ENCODE measurements at regions not wholly inside any gene's neighbourhood (a gene's known extent, or its start where the extent isn't known, plus 50 kb on each side); places are given as distances from the start of the nearest gene placed in this dataset.
"Not testable (repeated sequence)": the region's sequence is repeated elsewhere in the genome, so short reads cannot be mapped to it uniquely, and the experiment has no call there.

- no peaks in the 10 kb centered on the region for H3K36me3 Mint-ChIP-seq (ENCODE audit: low read depth)
- H3K27me3 Mint-ChIP-seq = no peaks in the 10 kb centered on the region
- H3K9me3 Mint-ChIP-seq = no peaks in the 10 kb centered on the region
- no peak for DNase-seq
- intact Hi-C loops (cut with micrococcal nuclease) = no loop called here
- no peak overlapping the region for H3K4me3 Mint-ChIP-seq
- no peak overlapping the region for H3K27ac Mint-ChIP-seq
- H3K4me1 Mint-ChIP-seq = no peaks in the 10 kb centered on the region
These were observed 1085.5 kb downstream of the SORCS1 start for GRCh38 chr10:106078895-106079576.

- H3K4me1 Mint-ChIP-seq = no peaks in the 10 kb centered on the region
- no peaks in the 10 kb centered on the region for H3K9me3 Mint-ChIP-seq
- H3K27me3 Mint-ChIP-seq = no peaks in the 10 kb centered on the region
- H3K27ac Mint-ChIP-seq = no peak overlapping the region
- DNase-seq = no peak
- intact Hi-C loops (cut with micrococcal nuclease) = no loop called here
- no peaks in the 10 kb centered on the region for H3K36me3 Mint-ChIP-seq (ENCODE audit: low read depth)
- no peak overlapping the region for H3K4me3 Mint-ChIP-seq
These were observed 1088.0 kb downstream of the SORCS1 start for GRCh38 chr10:106076496-106076895.

GRCh38 chr10:106053061-106053460, 1111.4 kb downstream of the SORCS1 start:
- intact Hi-C loops (cut with micrococcal nuclease) = no loop called here

DNA sequence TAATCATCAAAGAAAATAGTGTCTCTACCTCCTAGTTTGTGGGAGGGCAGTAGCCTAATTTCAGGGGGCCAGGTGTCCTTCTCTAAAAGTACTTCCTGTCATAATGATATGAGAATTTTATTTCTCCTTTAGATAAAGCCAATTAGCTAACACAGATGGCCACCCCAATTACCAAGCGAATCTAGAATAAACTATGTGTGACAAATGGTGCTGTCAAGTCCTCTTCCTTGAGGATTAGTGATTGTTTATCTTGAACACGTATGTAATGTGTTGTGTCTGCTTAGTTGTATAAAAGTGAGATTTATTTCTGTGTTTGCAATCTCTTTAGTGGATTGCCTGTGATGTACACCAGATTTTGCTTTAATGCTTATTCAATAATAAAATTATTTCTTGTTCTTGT, 1120.0 kb downstream of the SORCS1 start:
- DNase-seq = no peak
- intact Hi-C loops (cut with micrococcal nuclease) = no loop called here
- no peaks in the 10 kb centered on the region for H3K4me1 Mint-ChIP-seq

More at GRCh38 chr10:106053061-106053460, 1111.4 kb downstream of the SORCS1 start:
- Mint-ChIP-seq H3K27ac (no peak overlapping the region), H3K27me3 (no peaks in the 10 kb centered on the region), H3K4me1 (no peaks in the 10 kb centered on the region), H3K36me3 (ENCODE audit: low read depth) (no peaks in the 10 kb centered on the region), H3K9me3 (no peaks in the 10 kb centered on the region), H3K4me3 (no peak overlapping the region)
- no peak for DNase-seq

GRCh38 chr10:106043863-106044262, 1120.6 kb downstream of the SORCS1 start:
- Mint-ChIP-seq H3K27me3 (no peaks in the 10 kb centered on the region), H3K36me3 (ENCODE audit: low read depth) (no peaks in the 10 kb centered on the region), H3K9me3 (no peaks in the 10 kb centered on the region), H3K27ac (no peak overlapping the region), H3K4me1 (no peaks in the 10 kb centered on the region), H3K4me3 (no peak overlapping the region)
- intact Hi-C loops (cut with micrococcal nuclease) = no loop called here
- DNase-seq = no peak

More for the DNA sequence above, 1120.0 kb downstream of the SORCS1 start:
- no peak overlapping the region for H3K4me3 Mint-ChIP-seq
- no peaks in the 10 kb centered on the region for H3K36me3 Mint-ChIP-seq (ENCODE audit: low read depth)
- no peaks in the 10 kb centered on the region for H3K27me3 Mint-ChIP-seq
- no peaks in the 10 kb centered on the region for H3K9me3 Mint-ChIP-seq
- no peak overlapping the region for H3K27ac Mint-ChIP-seq

DNA sequence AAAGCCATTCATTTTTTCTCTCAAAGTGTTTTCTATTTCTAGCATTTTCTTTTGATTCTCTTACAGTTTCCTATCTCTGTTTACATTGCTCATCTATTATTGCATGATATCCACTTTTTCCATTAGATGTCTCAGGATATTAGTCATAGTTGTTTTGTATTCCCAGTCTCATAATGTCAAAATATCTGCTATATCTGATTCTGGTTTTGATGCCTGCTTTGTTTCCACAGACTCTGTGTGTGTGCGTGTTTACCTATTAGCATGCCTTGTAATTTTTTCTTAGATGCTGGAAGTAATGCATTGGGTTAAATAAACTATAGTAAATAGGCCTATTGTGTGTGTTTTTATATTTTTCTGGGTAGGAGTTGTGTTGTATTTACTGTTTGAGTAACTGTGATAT, 1126.3 kb downstream of the SORCS1 start:
- Mint-ChIP-seq H3K36me3 (ENCODE audit: low read depth) (no peaks in the 10 kb centered on the region), H3K27ac (no peak overlapping the region), H3K27me3 (no peaks in the 10 kb centered on the region), H3K4me3 (no peak overlapping the region), H3K4me1 (no peaks in the 10 kb centered on the region), H3K9me3 (peaks cover 3% of the 10 kb centered on the region)
- DNase-seq = no peak
- intact Hi-C loops (cut with micrococcal nuclease) = no loop called here

- H3K4me1 Mint-ChIP-seq = no peaks in the 10 kb centered on the region
- DNase-seq = no peak
- no peak overlapping the region for H3K27ac Mint-ChIP-seq
- intact Hi-C loops (cut with micrococcal nuclease) = no loop called here
- H3K36me3 Mint-ChIP-seq (ENCODE audit: low read depth) = no peaks in the 10 kb centered on the region
- H3K9me3 Mint-ChIP-seq = peaks cover 3% of the 10 kb centered on the region
- H3K4me3 Mint-ChIP-seq = no peak overlapping the region
- no peaks in the 10 kb centered on the region for H3K27me3 Mint-ChIP-seq
These were observed 1131.4 kb downstream of the SORCS1 start for GRCh38 chr10:106033065-106033464.

GRCh38 chr10:106032450-106033002, 1132.0 kb downstream of the SORCS1 start:
- Mint-ChIP-seq H3K4me3 (no peak overlapping the region), H3K9me3 (peaks cover 3% of the 10 kb centered on the region), H3K27ac (no peak overlapping the region), H3K4me1 (no peaks in the 10 kb centered on the region), H3K27me3 (no peaks in the 10 kb centered on the region), H3K36me3 (ENCODE audit: low read depth) (no peaks in the 10 kb centered on the region)
- intact Hi-C loops (cut with micrococcal nuclease) = no loop called here
- no peak for DNase-seq

GRCh38 chr10:106027240-106027639, 1137.3 kb downstream of the SORCS1 start:
- no peak overlapping the region for H3K4me3 Mint-ChIP-seq
- intact Hi-C loops (cut with micrococcal nuclease) = no loop called here

DNA sequence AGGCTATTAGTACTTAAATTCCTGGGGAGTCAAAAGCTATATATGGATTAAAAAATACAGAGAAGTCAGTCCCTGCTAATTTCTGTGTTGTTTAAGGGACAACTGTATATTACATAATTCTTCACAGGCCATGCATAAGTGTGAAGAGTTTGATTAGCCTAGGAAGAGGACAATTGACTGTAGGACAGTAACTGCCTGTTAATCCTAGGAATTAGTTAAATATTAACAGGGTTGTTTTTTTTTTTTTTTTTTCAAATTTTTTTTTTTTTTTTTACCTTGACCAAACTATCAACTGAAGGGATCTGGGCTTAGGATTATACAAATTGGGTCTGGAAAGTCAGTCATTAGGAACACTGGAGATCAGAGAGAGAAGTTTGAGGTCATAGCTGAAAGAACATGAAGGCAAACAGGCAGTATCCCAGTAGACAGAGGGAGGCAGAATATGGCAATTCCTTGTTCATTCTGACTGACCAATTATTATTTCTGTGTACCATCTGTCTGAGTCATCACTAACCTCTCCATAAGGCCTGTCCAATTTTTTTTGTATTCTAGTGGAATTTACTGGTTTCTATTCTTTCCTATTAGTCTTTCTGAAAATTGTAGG, 1139.2 kb downstream of the SORCS1 start:
- H3K4me3 Mint-ChIP-seq = no peak overlapping the region
- H3K36me3 Mint-ChIP-seq (ENCODE audit: low read depth) = no peaks in the 10 kb centered on the region
- intact Hi-C loops (cut with micrococcal nuclease) = no loop called here
- H3K27me3 Mint-ChIP-seq = no peaks in the 10 kb centered on the region
- H3K4me1 Mint-ChIP-seq = no peaks in the 10 kb centered on the region
- no peak overlapping the region for H3K27ac Mint-ChIP-seq
- DNase-seq = no peak
- no peaks in the 10 kb centered on the region for H3K9me3 Mint-ChIP-seq

More at GRCh38 chr10:106027240-106027639, 1137.3 kb downstream of the SORCS1 start:
- no peak for DNase-seq
- Mint-ChIP-seq H3K9me3 (no peaks in the 10 kb centered on the region), H3K27ac (no peak overlapping the region), H3K36me3 (ENCODE audit: low read depth) (no peaks in the 10 kb centered on the region), H3K27me3 (no peaks in the 10 kb centered on the region), H3K4me1 (no peaks in the 10 kb centered on the region)

DNA sequence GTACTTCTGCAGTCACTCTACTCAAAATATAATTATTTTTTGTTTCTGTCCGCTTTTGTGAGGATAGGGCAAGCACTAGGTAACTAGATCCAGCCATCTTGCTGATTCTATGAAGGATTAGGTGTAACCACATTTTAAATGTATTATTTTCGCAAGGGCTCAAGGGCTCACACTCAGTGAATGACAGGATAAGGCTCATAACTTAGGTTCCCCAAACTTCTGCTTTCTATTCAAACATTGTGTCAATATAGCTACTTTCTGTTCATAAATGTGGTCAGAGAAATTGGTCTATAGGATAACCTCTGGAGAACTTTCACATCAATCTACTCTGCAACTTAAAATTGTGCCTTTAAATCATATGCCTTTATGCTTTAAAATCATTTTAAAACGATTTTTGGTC, 1141.2 kb downstream of the SORCS1 start:
- Mint-ChIP-seq H3K4me3 (no peak overlapping the region), H3K4me1 (no peaks in the 10 kb centered on the region), H3K27me3 (no peaks in the 10 kb centered on the region), H3K36me3 (ENCODE audit: low read depth) (no peaks in the 10 kb centered on the region), H3K27ac (no peak overlapping the region), H3K9me3 (no peaks in the 10 kb centered on the region)
- no peak for DNase-seq
- intact Hi-C loops (cut with micrococcal nuclease) = no loop called here

DNA sequence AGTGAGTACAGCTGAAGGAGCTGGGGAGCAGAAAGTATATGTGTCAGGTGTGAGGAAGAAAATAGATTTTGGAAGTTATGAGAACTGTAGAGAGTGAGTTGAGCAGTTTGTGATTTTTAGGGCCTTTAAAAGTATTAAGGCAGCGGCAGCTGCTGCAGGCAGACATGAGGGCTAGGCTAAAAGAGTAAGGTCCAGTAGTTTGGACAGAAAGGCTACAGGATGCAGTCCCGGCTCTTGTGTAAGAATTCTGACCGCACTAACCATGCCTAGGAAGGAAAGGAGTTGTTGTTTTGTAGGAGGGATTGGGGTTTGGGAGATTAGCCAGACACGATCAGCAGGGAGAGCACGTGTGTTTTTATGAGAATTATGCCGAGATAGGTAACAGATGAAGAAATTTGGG, 1144.9 kb downstream of the SORCS1 start:
- H3K4me3 Mint-ChIP-seq; H3K9me3 Mint-ChIP-seq; H3K27ac Mint-ChIP-seq; H3K4me1 Mint-ChIP-seq; DNase-seq; intact Hi-C loops (cut with micrococcal nuclease); H3K27me3 Mint-ChIP-seq; H3K36me3 Mint-ChIP-seq (ENCODE audit: low read depth): not testable (repeated sequence)

DNA sequence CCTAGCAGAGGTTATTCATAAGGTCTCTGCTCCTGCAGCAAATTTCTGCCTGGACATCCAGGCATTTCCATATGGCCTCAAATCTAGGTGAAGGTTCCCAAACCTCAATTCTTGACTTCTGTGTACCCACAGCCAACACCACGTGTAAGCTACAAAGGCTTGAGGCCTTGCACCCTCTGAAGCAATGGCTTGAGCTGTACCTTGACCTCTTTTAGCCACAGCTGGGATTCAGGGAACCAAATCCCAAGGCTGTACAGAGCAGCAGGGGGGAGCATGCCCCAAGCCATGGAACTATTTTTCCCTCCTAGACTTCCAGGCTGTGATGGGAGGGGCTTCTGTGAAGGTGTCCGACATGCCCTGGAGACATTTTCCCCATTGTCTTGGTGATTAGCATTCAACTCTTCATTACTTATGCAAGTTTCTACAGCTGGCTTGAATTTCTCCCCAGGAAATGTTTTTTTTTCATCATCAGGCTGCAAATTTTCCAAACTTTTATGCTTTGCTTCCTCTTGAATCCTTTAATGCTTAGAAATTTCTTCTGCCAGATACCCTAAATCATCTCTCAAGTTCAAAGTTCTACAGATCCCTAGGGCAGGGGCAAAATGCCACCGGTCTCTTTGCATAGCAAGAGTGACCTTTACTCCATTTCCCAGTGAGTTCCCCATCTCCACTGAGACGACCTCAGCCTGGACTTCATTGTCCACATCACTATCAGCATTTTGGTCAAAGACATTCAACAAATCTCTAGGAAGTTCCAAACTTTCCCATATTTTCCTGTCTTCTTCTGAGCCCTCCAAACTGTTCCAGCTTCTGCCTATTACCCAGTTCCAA, 1148.9 kb downstream of the SORCS1 start:
- H3K27me3 Mint-ChIP-seq; H3K4me3 Mint-ChIP-seq; H3K4me1 Mint-ChIP-seq; H3K9me3 Mint-ChIP-seq; H3K27ac Mint-ChIP-seq; intact Hi-C loops (cut with micrococcal nuclease); DNase-seq; H3K36me3 Mint-ChIP-seq (ENCODE audit: low read depth): not testable (repeated sequence)

GRCh38 chr10:106011250-106011649, 1153.3 kb downstream of the SORCS1 start:
- Mint-ChIP-seq H3K27me3 (no peaks in the 10 kb centered on the region), H3K27ac (no peak overlapping the region), H3K4me1 (no peaks in the 10 kb centered on the region), H3K9me3 (peaks cover 3% of the 10 kb centered on the region), H3K4me3 (no peak overlapping the region), H3K36me3 (ENCODE audit: low read depth) (no peaks in the 10 kb centered on the region)
- intact Hi-C loops (cut with micrococcal nuclease) = no loop called here
- DNase-seq = no peak
